ENCODE measurements at regions not wholly inside any gene's neighbourhood (a gene's known extent, or its start where the extent isn't known, plus 50 kb on each side); places are given as distances from the start of the nearest gene placed in this dataset.

- H3K9me3 ChIP-seq (replicated peaks; ENCODE audit: control insufficient read depth, insufficient read depth, low read depth, low read length) = no peaks in the 10 kb centered on the region
- H3K9ac ChIP-seq (ENCODE audit: insufficient read depth in 1 of 2, low read depth in 2 of 2, low read length in 2 of 2) = no peak overlapping the region
- H4K20me1 ChIP-seq (replicated peaks; ENCODE audit: control insufficient read depth, insufficient read depth, low read length) = no peaks in the 10 kb centered on the region
- no peaks in the 10 kb centered on the region for H3K27me3 ChIP-seq (ENCODE audit: control insufficient read depth in 2 of 2, insufficient read depth in 2 of 2, low read length in 2 of 2)
- ChIA-PET POLR2A (no interaction called here), CTCF (ENCODE audit: low intra/inter-chr PET ratio) (no interaction called here)
- H3K9me1 ChIP-seq (ENCODE audit: control insufficient read depth, insufficient read depth, low read length) = no peaks in the 10 kb centered on the region
- no peaks in the 10 kb centered on the region for H3K36me3 ChIP-seq (ENCODE audit: control insufficient read depth, insufficient read depth, low read length)
- FAIRE-seq (no peak), ATAC-seq (no peak), DNase-seq (ENCODE audit: extremely low read depth in 1 of 4, low spot score in 3 of 4) (no peak)
- no TSS peak for BruUV-seq (replicated peaks)
- intact Hi-C loops (cut with micrococcal nuclease) = no loop called here
- no peak overlapping the region for H2AFZ ChIP-seq (ENCODE audit: low read depth, low read length)
- H3K27ac ChIP-seq (ENCODE audit: extremely low read depth, low read depth, low read length) = no peak overlapping the region
- no peaks in the 10 kb centered on the region for H3K79me2 ChIP-seq (ENCODE audit: control insufficient read depth, insufficient read depth, low read length)
- 5% methylated on average over 1 of the region's 1 CpG for WGBS (ENCODE audit: insufficient coverage, low coverage, missing lambda C conversion rate)
- H3K4me3 ChIP-seq = no peak overlapping the region
- in situ Hi-C loops (cut with MboI) = no loop called here
- no peak overlapping the region for H3K4me2 ChIP-seq (ENCODE audit: insufficient read depth, low read length)
- H3K4me1 ChIP-seq (replicated peaks in 1 of 2; ENCODE audit: control insufficient read depth in 2 of 2, insufficient read depth in 2 of 2, low read length in 2 of 2) = no peaks in the 10 kb centered on the region
- TF ChIP-seq PATZ1 (CRISPR knock-in tag; IDR thresholded peaks at IDR 0.05; ENCODE audit: borderline replicate concordance) = no peak
- no peak for TF ChIP-seq AFF1 (IDR thresholded peaks at IDR 0.05; ENCODE audit: low read depth in 1 of 2, partially characterized antibody in 2 of 2)
- TF ChIP-seq NR2C2 (CRISPR knock-in tag; IDR thresholded peaks at IDR 0.05) = no peak
- no peak for TF ChIP-seq NR2C2 (tag; IDR thresholded peaks at IDR 0.05)
- no peak for TF ChIP-seq ZNF407 (IDR thresholded peaks at IDR 0.05; ENCODE audit: low read depth)
- TF ChIP-seq CREB5 (CRISPR knock-in tag; IDR thresholded peaks at IDR 0.05) = no peak
Observed at GRCh38 chr4:170803492-170803891, 713.7 kb upstream of the AADAT start.

Measured in K562 (cell line).